ENCODE measurements at regions not wholly inside any gene's neighbourhood (a gene's known extent, or its start where the extent isn't known, plus 50 kb on each side); places are given as distances from the start of the nearest gene placed in this dataset.

GRCh38 chr2:200217320-200217719 is 89.2 kb upstream of the SPATS2L start:
- DNase-seq, result no peak

- no peak for DNase-seq
Measured at GRCh38 chr2:200218645-200219044, 87.8 kb upstream of the SPATS2L start.

GRCh38 chr2:200219309-200220113 is 87.0 kb upstream of the SPATS2L start:
- DNase-seq, result no peak

DNA sequence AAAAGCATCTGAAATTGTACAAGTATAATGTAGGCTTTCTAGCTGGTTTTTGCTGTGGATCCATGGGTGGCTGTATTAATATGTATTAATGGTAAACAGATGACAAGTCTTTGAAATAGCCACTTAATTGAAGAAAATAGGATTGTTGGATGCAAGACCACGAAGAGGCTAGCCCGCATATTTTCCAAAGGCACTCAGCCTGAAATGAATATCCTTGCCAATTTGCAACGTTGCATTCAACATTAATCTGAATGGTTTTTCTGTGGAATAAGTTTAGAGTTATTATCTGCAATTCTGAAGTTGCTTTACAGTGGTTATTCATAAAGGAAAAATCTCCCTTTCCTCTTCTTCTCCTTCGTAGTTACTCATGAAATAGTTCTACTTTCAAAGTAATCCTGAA is 86.2 kb upstream of the SPATS2L start:
- DNase-seq, result no peak

GRCh38 chr2:200221055-200221955 is 85.2 kb upstream of the SPATS2L start:
- DNase-seq, result no peak

DNA sequence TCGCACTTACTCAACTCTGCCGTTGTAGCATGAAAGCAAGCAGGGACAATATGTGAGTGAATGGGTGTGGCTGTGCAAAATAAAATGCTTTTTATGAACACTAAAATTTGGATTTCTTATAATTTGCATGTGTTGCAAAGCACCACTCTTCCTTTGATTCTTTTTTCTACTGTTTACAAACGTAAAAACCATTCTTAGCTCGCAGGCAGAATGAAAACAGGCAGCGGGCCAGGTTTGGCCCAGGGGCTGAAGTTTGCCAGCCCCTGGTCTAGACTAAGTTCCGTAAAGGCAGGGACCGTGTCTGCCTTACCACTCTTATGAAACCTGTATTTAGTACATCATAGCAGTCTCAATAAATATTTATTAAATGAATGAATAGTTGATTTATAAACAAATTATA is 83.7 kb upstream of the SPATS2L start:
- DNase-seq, result no peak

DNA sequence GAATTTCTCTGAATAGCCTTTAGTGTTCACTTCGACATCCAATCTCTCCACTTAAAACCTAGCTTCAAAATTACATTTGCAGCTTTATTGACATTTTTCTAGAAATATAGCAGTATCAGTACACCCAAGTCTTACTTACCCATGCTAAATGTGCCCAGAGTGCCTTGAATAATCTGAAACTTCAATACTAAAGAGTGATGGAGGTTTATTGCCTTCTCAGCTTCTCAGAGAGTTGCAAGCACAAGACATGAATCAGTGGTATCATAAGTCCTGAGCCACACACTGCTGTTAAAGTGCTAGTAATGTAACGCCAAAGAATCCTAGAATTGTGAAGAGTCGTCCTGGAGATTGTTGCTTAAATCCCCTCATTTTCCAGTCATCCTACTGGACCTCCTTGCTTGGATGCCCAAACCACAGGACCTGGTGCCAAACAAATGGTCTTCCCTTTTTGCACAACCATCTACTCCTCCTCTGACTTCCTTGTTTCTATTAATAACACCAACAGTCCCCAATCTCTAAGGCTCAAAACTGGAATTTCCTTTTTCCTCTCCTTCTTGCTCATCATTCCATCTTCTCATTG is 83.2 kb upstream of the SPATS2L start:
- no peak for DNase-seq

GRCh38 chr2:200225951-200226350 is 80.5 kb upstream of the SPATS2L start:
- DNase-seq, result no peak

GRCh38 chr2:200226451-200227426 is 79.8 kb upstream of the SPATS2L start:
- DNase-seq, result no peak

GRCh38 chr2:200230716-200231115 is 75.8 kb upstream of the SPATS2L start:
- no peak for DNase-seq

DNA sequence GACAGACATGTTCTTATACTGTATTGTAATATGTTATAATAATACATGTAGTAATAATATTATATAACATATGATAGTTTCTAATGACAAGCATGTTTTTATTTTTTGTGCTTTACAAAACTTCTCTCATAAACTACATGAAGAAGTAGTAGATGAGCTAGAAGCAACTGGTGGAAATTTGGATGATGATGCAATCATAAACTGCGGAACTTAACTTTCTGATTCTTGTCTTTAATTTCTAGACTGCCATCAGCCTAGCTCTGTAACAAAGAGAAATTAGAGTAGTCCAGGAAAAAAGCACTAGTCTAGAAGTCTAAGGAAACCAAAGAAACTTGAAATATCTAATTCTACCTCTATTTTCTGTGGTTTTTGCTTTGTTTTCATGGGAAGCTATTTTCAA is 71.0 kb upstream of the SPATS2L start:
- DNase-seq, result no peak

DNA sequence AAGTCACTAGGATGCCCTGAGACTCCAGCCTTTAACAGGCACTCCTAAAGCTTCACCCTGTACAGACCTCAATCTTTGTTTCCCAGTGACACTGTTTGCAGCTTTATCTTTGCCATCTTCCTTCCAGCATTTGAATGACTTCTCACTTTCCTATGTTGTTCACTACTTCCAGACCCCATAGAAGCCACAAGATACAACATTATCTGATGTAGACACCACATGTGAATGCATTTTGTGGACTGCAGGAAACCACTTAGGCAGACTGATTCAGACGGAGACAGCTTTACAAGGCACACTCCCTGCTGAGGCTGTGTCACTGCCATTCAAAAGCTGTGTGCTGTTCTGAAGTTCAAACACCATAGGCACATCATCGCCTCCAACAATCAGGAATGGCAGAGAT is 67.3 kb upstream of the SPATS2L start:
- peak; percentile 22 for DNase-seq

- DNase-seq, result no peak
Measured at GRCh38 chr2:200242570-200242969, 63.9 kb upstream of the SPATS2L start.

GRCh38 chr2:200243441-200243840 is 63.1 kb upstream of the SPATS2L start:
- DNase-seq, result no peak

DNA sequence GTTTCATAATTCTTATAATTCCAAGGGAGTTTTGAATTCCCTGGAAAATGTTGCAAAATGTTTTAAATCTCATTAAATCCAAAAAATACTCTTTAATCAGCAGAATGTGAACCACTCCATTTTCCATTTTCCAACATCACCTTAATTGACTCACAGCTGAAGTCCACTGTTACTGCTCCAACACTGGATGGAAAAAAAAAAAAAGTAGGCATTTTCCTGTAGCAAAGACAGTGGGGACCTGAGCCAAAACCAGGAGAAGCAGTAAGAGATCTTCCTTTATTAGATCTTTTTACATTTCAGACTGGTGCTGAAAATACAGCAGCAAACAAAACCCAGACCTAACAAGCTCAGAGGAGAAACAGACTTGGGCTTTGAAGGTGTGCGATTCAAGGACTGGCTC is 62.4 kb upstream of the SPATS2L start:
- no peak for DNase-seq

DNA sequence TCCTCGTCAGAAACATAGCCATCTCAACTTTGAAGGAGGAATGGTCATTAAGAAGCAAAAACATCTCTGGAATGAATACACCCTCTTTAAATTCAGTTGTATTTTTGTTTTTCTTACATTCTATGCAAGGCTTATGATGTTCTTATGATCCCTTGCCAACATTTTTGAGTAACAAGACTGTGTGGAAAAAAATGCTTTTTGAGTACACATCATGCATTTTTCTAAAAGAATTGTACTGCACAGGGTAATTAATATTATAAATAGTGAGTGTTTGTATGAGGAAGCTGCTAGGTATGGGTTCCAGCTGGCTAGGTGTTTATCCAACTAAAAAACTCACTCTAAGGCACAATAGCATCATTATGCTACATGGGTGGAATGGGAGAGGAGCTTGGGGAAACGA is 59.0 kb upstream of the SPATS2L start:
- peak; percentile 80 for DNase-seq

- DNase-seq, result peak; percentile 94
Measured at GRCh38 chr2:200252265-200253067, 54.0 kb upstream of the SPATS2L start.

DNA sequence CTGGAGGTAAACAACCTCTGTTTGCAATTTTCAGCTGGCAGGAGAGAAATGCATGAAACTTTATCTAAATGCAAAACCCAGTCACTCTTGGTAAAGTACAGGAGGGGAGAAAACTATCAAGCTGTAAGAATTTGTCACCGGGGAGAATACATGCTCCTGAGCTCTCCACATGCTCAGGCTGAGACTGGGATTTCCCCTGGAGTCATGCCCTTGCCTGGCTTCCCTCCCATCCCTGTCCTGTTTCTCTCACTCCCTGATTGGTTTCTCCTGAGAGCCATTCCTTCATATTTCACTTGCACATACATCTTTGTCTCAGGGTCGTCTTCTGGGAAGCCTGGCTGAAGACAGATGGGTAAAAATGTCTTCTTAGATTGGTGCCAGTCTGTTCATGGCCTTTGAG is 52.9 kb upstream of the SPATS2L start:
- peak; percentile 58 for DNase-seq

DNA sequence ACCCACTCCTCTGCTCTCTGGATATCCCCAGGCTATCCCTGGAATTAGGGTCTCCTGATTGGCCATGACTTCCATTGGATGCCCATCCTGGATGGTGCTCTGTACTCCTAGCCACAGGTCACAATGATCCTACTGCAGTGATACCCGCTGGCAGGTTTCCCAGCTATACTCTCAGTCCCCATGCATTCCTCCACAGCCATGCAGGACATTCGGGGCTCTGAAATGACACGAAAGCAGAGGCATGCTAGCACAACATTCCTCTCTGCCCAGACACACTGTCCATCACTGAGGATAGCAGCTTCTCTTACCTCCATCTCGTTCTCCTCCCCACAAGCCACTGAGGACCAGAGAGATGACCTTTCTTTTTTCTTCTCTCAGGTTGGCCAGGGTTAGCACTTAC is 51.7 kb upstream of the SPATS2L start:
- peak; percentile 69 for DNase-seq

DNA sequence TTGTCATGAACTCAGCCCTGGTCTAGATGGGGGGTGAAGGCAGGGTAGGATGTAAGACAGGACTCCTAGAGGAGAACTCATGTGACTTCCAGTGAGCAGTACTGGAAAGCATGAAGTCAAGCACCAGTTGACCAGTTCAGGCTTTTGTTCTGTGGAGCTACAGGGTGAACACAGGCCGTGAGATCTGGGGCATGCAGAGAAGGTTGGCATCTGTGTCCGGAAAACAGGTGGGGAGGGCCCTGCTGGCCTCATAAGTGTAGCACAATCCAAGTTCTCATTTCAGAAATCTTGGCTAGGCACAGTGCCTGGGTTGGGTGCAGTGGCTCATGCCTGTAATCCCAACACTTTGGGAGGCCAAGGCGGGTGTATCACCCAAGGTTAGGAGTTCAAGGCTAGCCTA is 50.9 kb upstream of the SPATS2L start:
- no peak for DNase-seq
